ENCODE measurements at regions not wholly inside any gene's neighbourhood (a gene's known extent, or its start where the extent isn't known, plus 50 kb on each side); places are given as distances from the start of the nearest gene placed in this dataset.

DNA sequence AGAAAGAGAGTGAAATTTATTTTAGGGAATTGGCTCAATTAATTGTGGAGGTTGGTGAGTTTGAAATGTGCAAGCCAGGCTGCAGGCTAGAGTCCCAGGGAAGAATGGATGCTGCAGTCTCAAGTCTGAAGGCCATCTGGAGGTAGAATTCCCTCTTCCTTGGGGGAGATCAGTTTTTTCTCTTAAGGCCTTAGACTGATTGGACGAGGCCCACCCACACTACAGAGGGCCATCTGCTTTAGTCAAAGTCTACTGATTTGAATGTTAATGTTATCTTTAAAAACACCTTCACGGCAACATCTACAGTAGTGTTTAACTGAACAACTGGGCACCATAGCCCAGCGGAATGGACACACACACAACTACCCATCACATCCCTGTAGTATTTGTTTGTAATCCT, 245.9 kb upstream of the IRF2BP2 start:
- no peaks in the 10 kb centered on the region for H3K9me3 ChIP-seq (ENCODE audit: low read depth, low read length, poor library complexity, severe bottlenecking)
- intact Hi-C loops (cut with micrococcal nuclease; ENCODE audit: unreplicated experiment): no loop called here
- POLR2A ChIA-PET (ENCODE audit: low non-redundant PET): no interaction called here
- H3K4me1 ChIP-seq (ENCODE audit: insufficient read depth, low read length, poor library complexity, severe bottlenecking): no peaks in the 10 kb centered on the region
- no TSS peak for BruUV-seq (replicated peaks)
- TF ChIP-seq EZH2 (IDR thresholded peaks at IDR 0.05; ENCODE audit: borderline replicate concordance, low read depth, low read length, poor library complexity, severe bottlenecking): no peak
- TF ChIP-seq, protein P1, sequence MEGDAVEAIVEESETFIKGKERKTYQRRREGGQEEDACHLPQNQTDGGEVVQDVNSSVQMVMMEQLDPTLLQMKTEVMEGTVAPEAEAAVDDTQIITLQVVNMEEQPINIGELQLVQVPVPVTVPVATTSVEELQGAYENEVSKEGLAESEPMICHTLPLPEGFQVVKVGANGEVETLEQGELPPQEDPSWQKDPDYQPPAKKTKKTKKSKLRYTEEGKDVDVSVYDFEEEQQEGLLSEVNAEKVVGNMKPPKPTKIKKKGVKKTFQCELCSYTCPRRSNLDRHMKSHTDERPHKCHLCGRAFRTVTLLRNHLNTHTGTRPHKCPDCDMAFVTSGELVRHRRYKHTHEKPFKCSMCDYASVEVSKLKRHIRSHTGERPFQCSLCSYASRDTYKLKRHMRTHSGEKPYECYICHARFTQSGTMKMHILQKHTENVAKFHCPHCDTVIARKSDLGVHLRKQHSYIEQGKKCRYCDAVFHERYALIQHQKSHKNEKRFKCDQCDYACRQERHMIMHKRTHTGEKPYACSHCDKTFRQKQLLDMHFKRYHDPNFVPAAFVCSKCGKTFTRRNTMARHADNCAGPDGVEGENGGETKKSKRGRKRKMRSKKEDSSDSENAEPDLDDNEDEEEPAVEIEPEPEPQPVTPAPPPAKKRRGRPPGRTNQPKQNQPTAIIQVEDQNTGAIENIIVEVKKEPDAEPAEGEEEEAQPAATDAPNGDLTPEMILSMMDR (conservative IDR thresholded peaks at IDR 0.05; ENCODE audit: low read depth, low read length): no peak
- no peak for DNase-seq (ENCODE audit: low spot score)
- no peaks in the 10 kb centered on the region for H3K27me3 ChIP-seq (replicated peaks; ENCODE audit: insufficient read depth, low read depth, low read length, poor library complexity)
- no peak overlapping the region for H3K4me3 ChIP-seq (ENCODE audit: low read depth, low read length, poor library complexity, severe bottlenecking)
- CTCF ChIA-PET: no interaction called here
- no peak overlapping the region for H3K27ac ChIP-seq (ENCODE audit: low read depth, low read length, poor library complexity, severe bottlenecking)
- H3K36me3 ChIP-seq (ENCODE audit: insufficient read depth, low read length, poor library complexity, severe bottlenecking): no peaks in the 10 kb centered on the region

- BruUV-seq (replicated peaks): no TSS peak
- intact Hi-C loops (cut with micrococcal nuclease; ENCODE audit: unreplicated experiment): no loop called here
- H3K36me3 ChIP-seq (ENCODE audit: insufficient read depth, low read length, poor library complexity, severe bottlenecking): no peaks in the 10 kb centered on the region
- POLR2A ChIA-PET (ENCODE audit: low non-redundant PET): no interaction called here
- no peak overlapping the region for H3K27ac ChIP-seq (ENCODE audit: low read depth, low read length, poor library complexity, severe bottlenecking)
- no peak overlapping the region for H3K4me3 ChIP-seq (ENCODE audit: low read depth, low read length, poor library complexity, severe bottlenecking)
- no peak for DNase-seq (ENCODE audit: low spot score)
- H3K9me3 ChIP-seq (ENCODE audit: low read depth, low read length, poor library complexity, severe bottlenecking): no peaks in the 10 kb centered on the region
- no peaks in the 10 kb centered on the region for H3K4me1 ChIP-seq (ENCODE audit: insufficient read depth, low read length, poor library complexity, severe bottlenecking)
- no peaks in the 10 kb centered on the region for H3K27me3 ChIP-seq (replicated peaks; ENCODE audit: insufficient read depth, low read depth, low read length, poor library complexity)
- CTCF ChIA-PET: no interaction called here
- TF ChIP-seq, protein P1 (conservative IDR thresholded peaks at IDR 0.05; ENCODE audit: low read depth, low read length): no peak
- TF ChIP-seq EZH2 (IDR thresholded peaks at IDR 0.05; ENCODE audit: borderline replicate concordance, low read depth, low read length, poor library complexity, severe bottlenecking): no peak
These were observed 244.7 kb upstream of the IRF2BP2 start for GRCh38 chr1:234854645-234855039.

- Histone ChIP-seq H3K27me3 (replicated peaks; ENCODE audit: insufficient read depth, low read depth, low read length, poor library complexity) (no peaks in the 10 kb centered on the region), H3K4me3 (ENCODE audit: low read depth, low read length, poor library complexity, severe bottlenecking) (no peak overlapping the region), H3K9me3 (ENCODE audit: low read depth, low read length, poor library complexity, severe bottlenecking) (no peaks in the 10 kb centered on the region), H3K36me3 (ENCODE audit: insufficient read depth, low read length, poor library complexity, severe bottlenecking) (no peaks in the 10 kb centered on the region), H3K4me1 (ENCODE audit: insufficient read depth, low read length, poor library complexity, severe bottlenecking) (no peaks in the 10 kb centered on the region), H3K27ac (ENCODE audit: low read depth, low read length, poor library complexity, severe bottlenecking) (no peak overlapping the region)
- no TSS peak for BruUV-seq (replicated peaks)
- ChIA-PET POLR2A (ENCODE audit: low non-redundant PET) (no interaction called here), CTCF (no interaction called here)
- intact Hi-C loops (cut with micrococcal nuclease; ENCODE audit: unreplicated experiment): no loop called here
- no peak for DNase-seq (ENCODE audit: low spot score)
- TF ChIP-seq EZH2 (IDR thresholded peaks at IDR 0.05; ENCODE audit: borderline replicate concordance, low read depth, low read length, poor library complexity, severe bottlenecking): no peak
- TF ChIP-seq, protein P1 (conservative IDR thresholded peaks at IDR 0.05; ENCODE audit: low read depth, low read length): no peak
These were observed 244.1 kb upstream of the IRF2BP2 start for GRCh38 chr1:234853906-234854644.
